SK-N-SH treated with all-trans-retinoic acid at 6 μM for 48 hours (cell line): ENCODE measurements at regions not wholly inside any gene's neighbourhood (a gene's known extent, or its start where the extent isn't known, plus 50 kb on each side); places are given as distances from the start of the nearest gene placed in this dataset.

Experiments
- ATAC-seq: fragments of 200-7000 bp; cut with Tn5 transposase; 3 replicates; pipeline ENCODE4 v1.9.1; 2020; ENCODE audit warnings: mild to moderate bottlenecking, moderate library complexity
- ARNTL ChIP-seq: fragments of 450-650 bp; formaldehyde crosslinking; IDR thresholded peaks from 2 replicates; pipeline ENCODE4 v1.5.0; 2020; ENCODE audit warnings: low read depth, mild to moderate bottlenecking, moderate library complexity, borderline replicate concordance
- BACH2 ChIP-seq: fragments of 250-450 bp; sonication (Bioruptor Pico); IDR thresholded peaks from 2 replicates; pipeline ENCODE4 v1.9.0; 2021; ENCODE audit warnings: mild to moderate bottlenecking, borderline replicate concordance
- CSDC2 ChIP-seq: fragments of 250-450 bp; sonication (Bioruptor Pico); IDR thresholded peaks from 2 replicates; pipeline ENCODE4 v1.5.0; 2020; ENCODE audit warnings: mild to moderate bottlenecking, moderate library complexity
- ESRRG ChIP-seq: fragments of 250-450 bp; sonication (Bioruptor Pico); IDR thresholded peaks from 2 replicates; pipeline ENCODE4 v1.6.1; 2021; ENCODE audit warnings: mild to moderate bottlenecking
- ISL1 ChIP-seq: fragments of 250-450 bp; sonication (Bioruptor Pico); IDR thresholded peaks from 2 replicates; pipeline ENCODE4 v2.1.2; 2022; ENCODE audit warnings: mild to moderate bottlenecking, moderate library complexity
- OSR1 ChIP-seq: fragments of 250-450 bp; sonication (Bioruptor Pico); IDR thresholded peaks from 2 replicates; pipeline ENCODE4 v1.8.0; 2022; ENCODE audit warnings: moderate library complexity, mild to moderate bottlenecking, inconsistent platforms
- PPARA ChIP-seq: fragments of 250-450 bp; sonication (Bioruptor Pico); IDR thresholded peaks from 2 replicates; pipeline ENCODE4 v1.5.0; 2020; ENCODE audit warnings: mild to moderate bottlenecking, borderline replicate concordance
- RARB ChIP-seq: fragments of 250-450 bp; sonication (Bioruptor Pico); IDR thresholded peaks from 2 replicates; pipeline ENCODE4 v1.8.0; 2021; ENCODE audit warnings: mild to moderate bottlenecking, moderate library complexity
- SNAI2 ChIP-seq: fragments of 250-450 bp; sonication (Bioruptor Pico); IDR thresholded peaks from 2 replicates; pipeline ENCODE4 v1.5.0; 2020; ENCODE audit warnings: mild to moderate bottlenecking, moderate library complexity
- TCF4 ChIP-seq: fragments of 250-450 bp; sonication (Bioruptor Pico); IDR thresholded peaks from 2 replicates; pipeline ENCODE4 v1.8.0; 2021; ENCODE audit warnings: mild to moderate bottlenecking, moderate library complexity, borderline replicate concordance
- ZC3H10 ChIP-seq: fragments of 250-450 bp; sonication (Bioruptor Pico); IDR thresholded peaks from 2 replicates; pipeline ENCODE4 v1.5.1; 2021; ENCODE audit warnings: mild to moderate bottlenecking, moderate library complexity
- ZFP3 ChIP-seq: fragments of 250-450 bp; sonication (Bioruptor Pico); IDR thresholded peaks from 2 replicates; pipeline ENCODE4 v1.5.0; 2020; ENCODE audit warnings: mild to moderate bottlenecking, moderate library complexity
- ZFP30 ChIP-seq: fragments of 450-650 bp; formaldehyde crosslinking; IDR thresholded peaks from 2 replicates; pipeline ENCODE4 v1.5.0; 2022; ENCODE audit warnings: mild to moderate bottlenecking, moderate library complexity
- ZNF565 ChIP-seq: fragments of 450-650 bp; formaldehyde crosslinking; conservative IDR thresholded peaks from 2 replicates; pipeline ENCODE4 v1.5.0; 2020; ENCODE audit warnings: low read depth, mild to moderate bottlenecking, moderate library complexity
- ZNF70 ChIP-seq: fragments of 450-650 bp; formaldehyde crosslinking; IDR thresholded peaks from 2 replicates; pipeline ENCODE4 v1.5.0; 2020; ENCODE audit warnings: mild to moderate bottlenecking, moderate library complexity
- ZNF8 ChIP-seq: fragments of 450-650 bp; formaldehyde crosslinking; IDR thresholded peaks from 2 replicates; pipeline ENCODE4 v1.5.0; 2020; ENCODE audit warnings: mild to moderate bottlenecking, moderate library complexity
- TF ChIP-seq, protein P1 (sequence below): fragments of 250-450 bp; sonication (Bioruptor Pico); IDR thresholded peaks from 2 replicates; pipeline ENCODE4 v1.5.1; 2020; ENCODE audit warnings: low read depth, mild to moderate bottlenecking, moderate library complexity
- TF ChIP-seq, protein P2 (sequence below): fragments of 250-450 bp; sonication (Bioruptor Pico); IDR thresholded peaks from 2 replicates; pipeline ENCODE4 v1.8.0; 2021; ENCODE audit warnings: low read depth, mild to moderate bottlenecking, moderate library complexity, borderline replicate concordance
- TF ChIP-seq, protein P3 (sequence below): fragments of 250-450 bp; sonication (Bioruptor Pico); IDR thresholded peaks from 2 replicates; pipeline ENCODE4 v1.5.1; 2021; ENCODE audit warnings: mild to moderate bottlenecking, moderate library complexity
- TF ChIP-seq, protein P4 (sequence below): fragments of 250-450 bp; sonication (Bioruptor Pico); IDR thresholded peaks from 2 replicates; pipeline ENCODE4 v1.5.0; 2020; ENCODE audit warnings: mild to moderate bottlenecking, moderate library complexity

DNA sequence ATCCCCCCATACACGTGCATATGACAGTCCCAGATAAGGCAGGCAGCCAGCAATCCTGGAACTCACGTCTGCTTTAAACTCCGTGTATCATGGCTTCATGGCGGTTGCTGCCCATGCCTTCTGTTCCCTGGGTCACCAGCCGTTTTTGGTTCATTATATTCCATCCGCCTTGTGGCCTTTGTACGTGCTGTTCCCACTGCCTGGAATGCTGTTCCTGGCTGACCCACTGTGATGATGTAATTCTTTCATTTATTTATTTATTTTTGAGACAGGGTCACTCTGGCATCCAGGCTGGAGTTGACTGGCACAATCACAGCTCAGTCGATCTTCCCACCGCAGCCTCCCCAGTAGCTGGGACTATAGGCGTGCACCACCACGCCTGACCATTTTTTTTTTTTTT is 136.7 kb upstream of the GSE1 start (continued):
- TF ChIP-seq, protein P1, sequence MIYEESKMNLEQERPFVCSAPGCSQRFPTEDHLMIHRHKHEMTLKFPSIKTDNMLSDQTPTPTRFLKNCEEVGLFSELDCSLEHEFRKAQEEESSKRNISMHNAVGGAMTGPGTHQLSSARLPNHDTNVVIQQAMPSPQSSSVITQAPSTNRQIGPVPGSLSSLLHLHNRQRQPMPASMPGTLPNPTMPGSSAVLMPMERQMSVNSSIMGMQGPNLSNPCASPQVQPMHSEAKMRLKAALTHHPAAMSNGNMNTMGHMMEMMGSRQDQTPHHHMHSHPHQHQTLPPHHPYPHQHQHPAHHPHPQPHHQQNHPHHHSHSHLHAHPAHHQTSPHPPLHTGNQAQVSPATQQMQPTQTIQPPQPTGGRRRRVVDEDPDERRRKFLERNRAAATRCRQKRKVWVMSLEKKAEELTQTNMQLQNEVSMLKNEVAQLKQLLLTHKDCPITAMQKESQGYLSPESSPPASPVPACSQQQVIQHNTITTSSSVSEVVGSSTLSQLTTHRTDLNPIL (CRISPR knock-in tag), result no peak
- TF ChIP-seq ZNF70 (CRISPR knock-in tag) (no peak), ZNF565 (CRISPR knock-in tag) (no peak), SNAI2 (no peak), ZNF8 (no peak), PPARA (CRISPR knock-in tag) (no peak), BACH2 (CRISPR knock-in tag) (no peak), ARNTL (no peak)

DNA sequence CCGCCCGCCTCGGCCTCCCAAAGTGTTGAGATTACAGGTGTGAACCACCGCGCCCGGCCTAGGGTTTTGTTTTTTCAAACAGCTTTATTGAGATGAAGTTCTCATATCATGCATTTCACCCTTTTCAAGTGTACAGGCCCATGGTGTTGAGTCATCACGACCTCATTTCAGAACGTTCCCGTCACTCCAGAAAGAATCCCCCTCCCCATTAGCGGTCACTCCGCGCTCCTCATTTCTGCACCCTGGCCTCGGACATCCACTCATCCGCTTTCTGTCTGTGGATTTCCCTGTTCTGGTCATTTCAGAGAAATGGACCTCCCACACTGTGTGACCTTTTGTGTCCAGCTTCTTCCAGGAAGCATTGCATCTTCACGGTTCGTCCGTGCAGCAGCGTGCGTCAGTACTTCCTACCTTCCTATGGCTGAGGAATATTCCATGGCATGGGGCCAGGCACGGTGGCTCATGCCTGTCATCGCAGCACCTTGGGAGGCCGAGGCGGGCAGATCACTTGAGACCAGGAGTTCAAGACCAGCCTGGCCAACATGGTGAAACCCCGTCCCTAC is 135.2 kb upstream of the GSE1 start:
- TF ChIP-seq ZFP30 (no peak), SNAI2 (no peak), ARNTL (no peak), ZNF8 (no peak), RARB (CRISPR knock-in tag) (no peak), ZC3H10 (CRISPR knock-in tag) (no peak), ZNF70 (CRISPR knock-in tag) (no peak), PPARA (CRISPR knock-in tag) (no peak), CSDC2 (CRISPR knock-in tag) (no peak), ZFP3 (CRISPR knock-in tag) (no peak)
- TF ChIP-seq, protein P2, sequence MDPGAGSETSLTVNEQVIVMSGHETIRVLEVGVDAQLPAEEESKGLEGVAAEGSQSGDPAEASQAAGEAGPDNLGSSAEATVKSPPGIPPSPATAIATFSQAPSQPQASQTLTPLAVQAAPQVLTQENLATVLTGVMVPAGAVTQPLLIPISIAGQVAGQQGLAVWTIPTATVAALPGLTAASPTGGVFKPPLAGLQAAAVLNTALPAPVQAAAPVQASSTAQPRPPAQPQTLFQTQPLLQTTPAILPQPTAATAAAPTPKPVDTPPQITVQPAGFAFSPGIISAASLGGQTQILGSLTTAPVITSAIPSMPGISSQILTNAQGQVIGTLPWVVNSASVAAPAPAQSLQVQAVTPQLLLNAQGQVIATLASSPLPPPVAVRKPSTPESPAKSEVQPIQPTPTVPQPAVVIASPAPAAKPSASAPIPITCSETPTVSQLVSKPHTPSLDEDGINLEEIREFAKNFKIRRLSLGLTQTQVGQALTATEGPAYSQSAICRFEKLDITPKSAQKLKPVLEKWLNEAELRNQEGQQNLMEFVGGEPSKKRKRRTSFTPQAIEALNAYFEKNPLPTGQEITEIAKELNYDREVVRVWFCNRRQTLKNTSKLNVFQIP (CRISPR knock-in tag), result no peak
- TF ChIP-seq, protein P3, sequence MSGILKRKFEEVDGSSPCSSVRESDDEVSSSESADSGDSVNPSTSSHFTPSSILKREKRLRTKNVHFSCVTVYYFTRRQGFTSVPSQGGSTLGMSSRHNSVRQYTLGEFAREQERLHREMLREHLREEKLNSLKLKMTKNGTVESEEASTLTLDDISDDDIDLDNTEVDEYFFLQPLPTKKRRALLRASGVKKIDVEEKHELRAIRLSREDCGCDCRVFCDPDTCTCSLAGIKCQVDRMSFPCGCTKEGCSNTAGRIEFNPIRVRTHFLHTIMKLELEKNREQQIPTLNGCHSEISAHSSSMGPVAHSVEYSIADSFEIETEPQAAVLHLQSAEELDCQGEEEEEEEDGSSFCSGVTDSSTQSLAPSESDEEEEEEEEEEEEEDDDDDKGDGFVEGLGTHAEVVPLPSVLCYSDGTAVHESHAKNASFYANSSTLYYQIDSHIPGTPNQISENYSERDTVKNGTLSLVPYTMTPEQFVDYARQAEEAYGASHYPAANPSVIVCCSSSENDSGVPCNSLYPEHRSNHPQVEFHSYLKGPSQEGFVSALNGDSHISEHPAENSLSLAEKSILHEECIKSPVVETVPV (CRISPR knock-in tag), result no peak
- ATAC-seq, result no peak

DNA sequence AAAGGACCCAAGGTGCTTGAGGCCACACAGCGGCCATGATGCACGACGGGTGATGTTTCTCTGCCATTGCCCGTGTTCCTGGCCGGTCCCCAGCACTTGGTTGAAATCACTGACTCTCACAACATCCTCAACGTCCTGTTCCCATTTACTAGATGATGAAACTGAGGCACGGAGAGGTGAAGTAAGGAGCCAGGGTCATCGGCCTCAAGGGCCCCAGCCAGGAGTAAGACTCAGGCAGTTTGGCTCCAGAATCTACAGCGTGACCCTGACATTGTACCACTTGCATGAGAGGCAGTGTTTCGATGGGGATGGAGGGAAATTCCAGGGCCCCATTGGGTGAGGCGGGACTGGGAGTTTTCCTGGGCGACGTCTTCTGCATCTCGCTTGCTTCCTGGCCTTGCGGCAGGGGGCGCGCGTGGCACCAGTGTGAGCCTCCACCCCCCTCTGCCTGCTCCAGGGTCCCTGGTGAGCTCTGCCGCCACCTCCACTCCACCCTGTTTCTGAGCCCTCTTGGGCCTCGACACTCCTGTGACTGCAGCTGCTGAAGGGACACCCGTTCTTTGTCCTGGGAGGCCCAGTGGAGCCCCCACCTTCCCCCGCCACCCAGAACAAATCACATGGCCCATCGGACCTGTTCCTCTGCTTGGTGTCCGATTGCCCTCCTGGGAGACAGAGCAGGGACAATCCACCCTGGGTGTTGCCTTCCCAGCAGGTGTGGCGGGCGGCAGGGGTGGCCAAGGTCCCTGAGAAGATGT is 133.0 kb upstream of the GSE1 start:
- TF ChIP-seq ZFP30 (no peak), PPARA (CRISPR knock-in tag) (no peak), ZNF565 (CRISPR knock-in tag) (no peak), BACH2 (CRISPR knock-in tag) (no peak), OSR1 (CRISPR knock-in tag) (no peak)
- ATAC-seq, result no peak

DNA sequence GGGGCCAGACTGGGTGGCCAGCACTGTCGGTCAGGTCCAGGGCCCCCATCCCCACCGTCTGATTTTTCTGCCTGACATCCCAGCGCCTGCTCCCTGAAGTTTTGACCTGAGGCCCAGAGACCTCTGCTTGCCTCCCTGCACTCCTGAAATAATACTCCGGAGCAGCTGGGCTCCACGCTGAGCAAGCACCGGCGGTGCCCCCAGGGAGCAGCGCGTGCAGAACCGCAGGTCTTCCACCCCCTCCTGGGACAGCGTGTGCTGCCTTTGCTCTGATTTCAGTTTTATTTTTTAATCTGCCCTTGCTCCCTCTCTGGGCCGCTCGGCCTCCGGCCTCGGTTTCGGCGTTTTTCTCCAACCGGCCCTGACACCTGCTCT is 132.4 kb upstream of the GSE1 start:
- ATAC-seq, result no peak

More for the DNA sequence above, 132.4 kb upstream of the GSE1 start:
- no peak for TF ChIP-seq ZFP3 (CRISPR knock-in tag)
- no peak for TF ChIP-seq OSR1 (CRISPR knock-in tag)
- no peak for TF ChIP-seq ZFP30
- TF ChIP-seq ZNF565 (CRISPR knock-in tag), result no peak
- TF ChIP-seq, protein P2 (CRISPR knock-in tag), result no peak
- TF ChIP-seq ISL1 (CRISPR knock-in tag), result no peak
- no peak for TF ChIP-seq TCF4 (CRISPR knock-in tag)
- TF ChIP-seq, protein P3 (CRISPR knock-in tag), result no peak
- TF ChIP-seq, protein P1 (CRISPR knock-in tag), result no peak
- TF ChIP-seq ZC3H10 (CRISPR knock-in tag), result no peak
- no peak for TF ChIP-seq PPARA (CRISPR knock-in tag)
- no peak for TF ChIP-seq ESRRG
- TF ChIP-seq, protein P4, sequence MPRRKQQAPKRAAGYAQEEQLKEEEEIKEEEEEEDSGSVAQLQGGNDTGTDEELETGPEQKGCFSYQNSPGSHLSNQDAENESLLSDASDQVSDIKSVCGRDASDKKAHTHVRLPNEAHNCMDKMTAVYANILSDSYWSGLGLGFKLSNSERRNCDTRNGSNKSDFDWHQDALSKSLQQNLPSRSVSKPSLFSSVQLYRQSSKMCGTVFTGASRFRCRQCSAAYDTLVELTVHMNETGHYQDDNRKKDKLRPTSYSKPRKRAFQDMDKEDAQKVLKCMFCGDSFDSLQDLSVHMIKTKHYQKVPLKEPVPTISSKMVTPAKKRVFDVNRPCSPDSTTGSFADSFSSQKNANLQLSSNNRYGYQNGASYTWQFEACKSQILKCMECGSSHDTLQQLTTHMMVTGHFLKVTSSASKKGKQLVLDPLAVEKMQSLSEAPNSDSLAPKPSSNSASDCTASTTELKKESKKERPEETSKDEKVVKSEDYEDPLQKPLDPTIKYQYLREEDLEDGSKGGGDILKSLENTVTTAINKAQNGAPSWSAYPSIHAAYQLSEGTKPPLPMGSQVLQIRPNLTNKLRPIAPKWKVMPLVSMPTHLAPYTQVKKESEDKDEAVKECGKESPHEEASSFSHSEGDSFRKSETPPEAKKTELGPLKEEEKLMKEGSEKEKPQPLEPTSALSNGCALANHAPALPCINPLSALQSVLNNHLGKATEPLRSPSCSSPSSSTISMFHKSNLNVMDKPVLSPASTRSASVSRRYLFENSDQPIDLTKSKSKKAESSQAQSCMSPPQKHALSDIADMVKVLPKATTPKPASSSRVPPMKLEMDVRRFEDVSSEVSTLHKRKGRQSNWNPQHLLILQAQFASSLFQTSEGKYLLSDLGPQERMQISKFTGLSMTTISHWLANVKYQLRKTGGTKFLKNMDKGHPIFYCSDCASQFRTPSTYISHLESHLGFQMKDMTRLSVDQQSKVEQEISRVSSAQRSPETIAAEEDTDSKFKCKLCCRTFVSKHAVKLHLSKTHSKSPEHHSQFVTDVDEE (CRISPR knock-in tag), result no peak
